HEK293 (cell line): ENCODE measurements at regions not wholly inside any gene's neighbourhood (a gene's known extent, or its start where the extent isn't known, plus 50 kb on each side); places are given as distances from the start of the nearest gene placed in this dataset.

Source experiments
- CTCF ChIA-PET: fragments of 350-600 bp; formaldehyde crosslinking; extraction: SDS; loops from one replicate; lab custom pipeline; 2021; ENCODE audit warnings: antibody characterized with exemption; lab: Yijun Ruan, JAX
- POLR2A ChIA-PET: fragments of 300-600 bp; formaldehyde crosslinking; extraction: SDS; loops from one replicate; lab custom pipeline; 2020; ENCODE audit warnings: antibody characterized with exemption, inconsistent platforms; lab: Yijun Ruan, JAX
- H3K27ac ChIP-seq: fragments of 200-500 bp; sonication (Bioruptor generic); 2 replicates; pipeline ENCODE4 v1.5.1; 2014; ENCODE audit warnings: low read depth, low read length, control low read depth, inconsistent platforms; ENCODE audit errors: extremely low read depth
- H3K36me3 ChIP-seq, 2 experiments: fragments of 200-500 bp in 1 of 2; sonication (Bioruptor generic) in 1 of 2; 1 replicate in 1 of 2; 2 replicates in 1 of 2; pipeline ENCODE4 v1.5.1; 2014 to 2017; ENCODE audit warnings: inconsistent platforms in 2 of 2, low read length in 2 of 2; ENCODE audit not compliant: control insufficient read depth in 2 of 2, insufficient read depth in 1 of 2
- H3K4me1 ChIP-seq: fragments of 200-500 bp; sonication (Bioruptor generic); 2 replicates; pipeline ENCODE4 v1.5.1; 2014; ENCODE audit warnings: mild to moderate bottlenecking, low read length, inconsistent platforms; ENCODE audit not compliant: control insufficient read depth, insufficient read depth
- H3K4me3 ChIP-seq: 2 replicates; pipeline ENCODE4 v1.5.1; 2011; ENCODE audit warnings: low read depth, mild to moderate bottlenecking, control low read depth, low read length, moderate library complexity
- H3K9me3 ChIP-seq: fragments of 200-500 bp; sonication (Bioruptor generic); 2 replicates; pipeline ENCODE4 v1.5.1; 2014; ENCODE audit warnings: low read depth, low read length, inconsistent platforms; ENCODE audit not compliant: control insufficient read depth, insufficient read depth
- MEIS1 ChIP-seq: sonication (generic); formaldehyde crosslinking; IDR thresholded peaks from 2 replicates; pipeline ENCODE4 v1.8.1; 2022; ENCODE audit warnings: missing genetic modification reagents, mild to moderate bottlenecking, borderline replicate concordance
- MYNN ChIP-seq: fragments of 450-650 bp; formaldehyde crosslinking; IDR thresholded peaks from 2 replicates; pipeline ENCODE4 v1.5.1; 2016; ENCODE audit warnings: missing biosample characterization, missing genetic modification characterization, borderline replicate concordance
- REPIN1 ChIP-seq: fragments of 450-650 bp; formaldehyde crosslinking; IDR thresholded peaks from 2 replicates; pipeline ENCODE4 v1.5.1; 2017; ENCODE audit warnings: missing biosample characterization, missing genetic modification characterization, low read depth
- ZBTB44 ChIP-seq: fragments of 450-650 bp; IDR thresholded peaks from 2 replicates; pipeline ENCODE4 v1.5.1; 2018; ENCODE audit warnings: missing biosample characterization, mild to moderate bottlenecking, missing genetic modification characterization
- ZBTB48 ChIP-seq: fragments of 450-650 bp; formaldehyde crosslinking; IDR thresholded peaks from 2 replicates; pipeline ENCODE4 v1.5.1; 2016; ENCODE audit warnings: missing biosample characterization, missing genetic modification characterization
- ZFP69B ChIP-seq: fragments of 450-650 bp; formaldehyde crosslinking; IDR thresholded peaks from 2 replicates; pipeline ENCODE4 v1.5.1; 2016; ENCODE audit warnings: missing biosample characterization, missing genetic modification characterization
- ZNF140 ChIP-seq: fragments of 450-650 bp; formaldehyde crosslinking; IDR thresholded peaks from 2 replicates; pipeline ENCODE4 v1.5.1; 2016; ENCODE audit warnings: missing biosample characterization, missing genetic modification characterization
- ZNF18 ChIP-seq: fragments of 450-650 bp; formaldehyde crosslinking; IDR thresholded peaks from 2 replicates; pipeline ENCODE4 v1.5.1; 2016; ENCODE audit warnings: missing biosample characterization, missing genetic modification characterization
- ZNF24 ChIP-seq: fragments of 450-650 bp; formaldehyde crosslinking; IDR thresholded peaks from 2 replicates; pipeline ENCODE4 v1.5.1; 2016; ENCODE audit warnings: missing biosample characterization, missing genetic modification characterization
- ZNF248 ChIP-seq: fragments of 450-650 bp; formaldehyde crosslinking; IDR thresholded peaks from 2 replicates; pipeline ENCODE4 v1.5.1; 2017; ENCODE audit warnings: missing biosample characterization, missing genetic modification characterization
- ZNF274 ChIP-seq, 2 experiments: fragments of 200-500 bp in 1 of 2; fragments of 450-650 bp in 1 of 2; sonication (Bioruptor generic) in 1 of 2; formaldehyde crosslinking in 1 of 2; IDR thresholded peaks; 2 replicates each; pipeline versions ENCODE4 v1.5.1 to v1.6.1; 2014 to 2016; ENCODE audit warnings: borderline replicate concordance in 1 of 2, inconsistent platforms in 1 of 2, low read length in 1 of 2, missing biosample characterization in 1 of 2, missing genetic modification characterization in 1 of 2
- ZNF350 ChIP-seq: fragments of 450-650 bp; formaldehyde crosslinking; IDR thresholded peaks from 2 replicates; pipeline ENCODE4 v1.5.0; 2017; ENCODE audit warnings: missing biosample characterization, mild to moderate bottlenecking, missing genetic modification characterization
- ZNF354C ChIP-seq: fragments of 450-650 bp; formaldehyde crosslinking; IDR thresholded peaks from 2 replicates; pipeline ENCODE4 v1.5.1; 2016; ENCODE audit warnings: missing biosample characterization, missing genetic modification characterization, low read depth, borderline replicate concordance
- ZNF366 ChIP-seq: fragments of 450-650 bp; formaldehyde crosslinking; conservative IDR thresholded peaks from 2 replicates; pipeline ENCODE4 v1.5.1; 2016; ENCODE audit warnings: missing biosample characterization, missing genetic modification characterization
- ZNF398 ChIP-seq: fragments of 450-650 bp; formaldehyde crosslinking; IDR thresholded peaks from 2 replicates; pipeline ENCODE4 v1.5.1; 2017; ENCODE audit warnings: missing biosample characterization, missing genetic modification characterization
- ZNF473 ChIP-seq: fragments of 450-650 bp; formaldehyde crosslinking; IDR thresholded peaks from 2 replicates; pipeline ENCODE4 v1.5.1; 2017; ENCODE audit warnings: missing biosample characterization, missing genetic modification characterization
- ZNF521 ChIP-seq: fragments of 450-650 bp; formaldehyde crosslinking; IDR thresholded peaks from 2 replicates; pipeline ENCODE4 v1.5.1; 2017; ENCODE audit warnings: missing biosample characterization, mild to moderate bottlenecking, missing genetic modification characterization
- ZNF544 ChIP-seq: fragments of 450-650 bp; formaldehyde crosslinking; IDR thresholded peaks from 2 replicates; pipeline ENCODE4 v1.5.0; 2017; ENCODE audit warnings: missing biosample characterization, missing genetic modification characterization
- ZNF558 ChIP-seq: fragments of 450-650 bp; formaldehyde crosslinking; IDR thresholded peaks from 2 replicates; pipeline ENCODE4 v1.5.1; 2016; ENCODE audit warnings: missing biosample characterization, missing genetic modification characterization
- ZNF623 ChIP-seq: fragments of 450-650 bp; formaldehyde crosslinking; IDR thresholded peaks from 2 replicates; pipeline ENCODE4 v1.5.1; 2016; ENCODE audit warnings: missing biosample characterization, missing genetic modification characterization
- ZNF624 ChIP-seq: fragments of 450-650 bp; formaldehyde crosslinking; IDR thresholded peaks from 2 replicates; pipeline ENCODE4 v1.5.1; 2017; ENCODE audit warnings: missing biosample characterization, missing genetic modification characterization
- ZNF626 ChIP-seq: fragments of 450-650 bp; sonication (Bioruptor Pico); formaldehyde crosslinking; IDR thresholded peaks from 2 replicates; pipeline ENCODE4 v1.5.1; 2018; ENCODE audit warnings: missing biosample characterization, missing genetic modification characterization, inconsistent platforms
- ZNF645 ChIP-seq: fragments of 450-650 bp; formaldehyde crosslinking; IDR thresholded peaks from 2 replicates; pipeline ENCODE4; 2016; ENCODE audit warnings: missing biosample characterization, missing genetic modification characterization
- ZSCAN4 ChIP-seq: fragments of 450-650 bp; formaldehyde crosslinking; IDR thresholded peaks from 2 replicates; pipeline ENCODE4 v1.5.1; 2017; ENCODE audit warnings: missing biosample characterization, missing genetic modification characterization
- TF ChIP-seq, protein P1 (sequence below): fragments of 450-650 bp; formaldehyde crosslinking; IDR thresholded peaks from 2 replicates; pipeline ENCODE4 v1.5.1; 2016; ENCODE audit warnings: missing biosample characterization, missing genetic modification characterization
- TF ChIP-seq, protein P2 (sequence below): fragments of 450-650 bp; IDR thresholded peaks from 2 replicates; pipeline ENCODE4 v1.5.1; 2018; ENCODE audit warnings: missing biosample characterization, missing genetic modification characterization

GRCh38 chr2:126476691-126477090 lies 179.3 kb upstream of the GYPC start (continued):
- no peak for TF ChIP-seq ZNF274 (IDR thresholded peaks at IDR 0.05; ENCODE audit: low read length)
- TF ChIP-seq ZNF274 (tag by site-specific recombination; IDR thresholded peaks at IDR 0.05; ENCODE audit: borderline replicate concordance): no peak
- TF ChIP-seq ZNF544 (tag by site-specific recombination): no peak
- no peak for TF ChIP-seq ZNF248
- no peak for TF ChIP-seq ZNF350 (tag by site-specific recombination)
- TF ChIP-seq MEIS1 (CRISPR knock-in tag): no peak
- TF ChIP-seq ZNF24 (tag by site-specific recombination): no peak
- no peak for TF ChIP-seq ZNF521 (tag by site-specific recombination)
- no peak for TF ChIP-seq ZNF623 (tag by site-specific recombination)

DNA sequence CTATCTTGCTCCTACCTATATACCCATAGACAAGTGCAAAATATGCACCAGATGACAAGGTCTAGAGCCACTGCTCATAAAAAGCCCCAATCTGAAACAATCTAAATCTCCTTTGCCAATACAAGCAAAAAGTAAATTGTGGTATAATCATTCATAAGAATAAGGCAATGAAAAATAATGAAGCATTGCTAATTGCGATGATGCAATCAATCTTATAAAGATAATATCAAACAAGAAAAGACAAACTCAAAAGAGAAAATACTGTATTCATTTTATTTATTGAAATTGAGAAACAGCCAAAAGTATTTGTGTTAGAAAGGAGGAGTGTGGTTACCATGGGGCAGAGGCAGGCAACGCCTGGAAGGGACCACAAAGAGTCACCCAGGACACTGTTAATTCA lies 175.9 kb upstream of the GYPC start:
- TF ChIP-seq ZSCAN4 (tag by site-specific recombination): no peak
- TF ChIP-seq, protein P1, sequence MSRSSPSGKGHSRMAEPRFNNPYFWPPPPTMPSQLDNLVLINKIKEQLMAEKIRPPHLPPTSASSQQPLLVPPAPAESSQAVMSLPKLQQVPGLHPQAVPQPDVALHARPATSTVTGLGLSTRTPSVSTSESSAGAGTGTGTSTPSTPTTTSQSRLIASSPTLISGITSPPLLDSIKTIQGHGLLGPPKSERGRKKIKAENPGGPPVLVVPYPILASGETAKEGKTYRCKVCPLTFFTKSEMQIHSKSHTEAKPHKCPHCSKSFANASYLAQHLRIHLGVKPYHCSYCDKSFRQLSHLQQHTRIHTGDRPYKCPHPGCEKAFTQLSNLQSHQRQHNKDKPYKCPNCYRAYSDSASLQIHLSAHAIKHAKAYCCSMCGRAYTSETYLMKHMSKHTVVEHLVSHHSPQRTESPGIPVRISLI (tag by site-specific recombination): no peak
- TF ChIP-seq, protein P2, sequence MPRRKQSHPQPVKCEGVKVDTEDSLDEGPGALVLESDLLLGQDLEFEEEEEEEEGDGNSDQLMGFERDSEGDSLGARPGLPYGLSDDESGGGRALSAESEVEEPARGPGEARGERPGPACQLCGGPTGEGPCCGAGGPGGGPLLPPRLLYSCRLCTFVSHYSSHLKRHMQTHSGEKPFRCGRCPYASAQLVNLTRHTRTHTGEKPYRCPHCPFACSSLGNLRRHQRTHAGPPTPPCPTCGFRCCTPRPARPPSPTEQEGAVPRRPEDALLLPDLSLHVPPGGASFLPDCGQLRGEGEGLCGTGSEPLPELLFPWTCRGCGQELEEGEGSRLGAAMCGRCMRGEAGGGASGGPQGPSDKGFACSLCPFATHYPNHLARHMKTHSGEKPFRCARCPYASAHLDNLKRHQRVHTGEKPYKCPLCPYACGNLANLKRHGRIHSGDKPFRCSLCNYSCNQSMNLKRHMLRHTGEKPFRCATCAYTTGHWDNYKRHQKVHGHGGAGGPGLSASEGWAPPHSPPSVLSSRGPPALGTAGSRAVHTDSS: no peak
- TF ChIP-seq ZNF354C (tag by site-specific recombination): no peak
- no peak for TF ChIP-seq ZNF473 (tag by site-specific recombination)
- no peak for TF ChIP-seq ZBTB48 (tag by site-specific recombination)
- TF ChIP-seq MYNN (tag by site-specific recombination): no peak
- no peak for TF ChIP-seq REPIN1 (tag by site-specific recombination)
- no peak for TF ChIP-seq ZNF626 (tag by site-specific recombination)
- TF ChIP-seq ZFP69B (tag by site-specific recombination): no peak
- TF ChIP-seq ZNF18 (tag by site-specific recombination): no peak
- no peak for TF ChIP-seq ZNF558 (tag by site-specific recombination)
- TF ChIP-seq ZNF140 (tag by site-specific recombination): no peak
- TF ChIP-seq ZNF398 (tag by site-specific recombination): no peak
- no peak for TF ChIP-seq ZNF366 (tag by site-specific recombination)
- TF ChIP-seq ZBTB44: no peak
- TF ChIP-seq ZNF624: no peak
- TF ChIP-seq ZNF645: no peak
- H3K27ac ChIP-seq: no peak overlapping the region
- H3K36me3 ChIP-seq: no peaks in the 10 kb centered on the region
- H3K4me1 ChIP-seq: no peaks in the 10 kb centered on the region
- POLR2A ChIA-PET: no interaction called here
- H3K4me3 ChIP-seq: no peak overlapping the region
- CTCF ChIA-PET: no interaction called here
- H3K9me3 ChIP-seq: no peaks in the 10 kb centered on the region
